ENCODE measurements at regions not wholly inside any gene's neighbourhood (a gene's known extent, or its start where the extent isn't known, plus 50 kb on each side); places are given as distances from the start of the nearest gene placed in this dataset.

GRCh38 chrX:22340022-22340616, 67.4 kb downstream of the CBLL2 start:
- TF ChIP-seq CTCF (IDR thresholded peaks at IDR 0.05) (no peak), POLR2A (IDR thresholded peaks at IDR 0.05) (no peak)

All from testis (tissue), 2 donors.